ENCODE measurements at regions not wholly inside any gene's neighbourhood (a gene's known extent, or its start where the extent isn't known, plus 50 kb on each side); places are given as distances from the start of the nearest gene placed in this dataset.

DNA sequence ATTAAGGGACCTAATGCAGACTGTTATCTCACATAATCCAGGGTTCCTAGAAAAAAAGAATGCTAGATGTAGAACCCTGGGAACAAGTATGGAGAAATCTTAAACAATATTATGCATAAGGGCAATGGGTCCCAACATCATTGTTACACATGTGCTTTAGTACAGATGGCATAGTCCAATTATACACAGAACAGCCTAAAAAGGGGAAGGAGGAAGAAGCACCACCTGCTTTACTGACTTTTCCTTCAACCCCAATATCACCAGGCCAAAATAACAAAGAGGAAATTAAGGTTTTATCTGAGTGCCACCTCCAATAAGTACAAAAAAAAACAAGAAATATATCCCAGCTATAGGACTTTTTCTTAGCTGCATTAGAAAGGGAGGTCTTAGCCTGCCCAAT is 211.9 kb downstream of the RPS4Y2 start:
- TF ChIP-seq, protein P1, sequence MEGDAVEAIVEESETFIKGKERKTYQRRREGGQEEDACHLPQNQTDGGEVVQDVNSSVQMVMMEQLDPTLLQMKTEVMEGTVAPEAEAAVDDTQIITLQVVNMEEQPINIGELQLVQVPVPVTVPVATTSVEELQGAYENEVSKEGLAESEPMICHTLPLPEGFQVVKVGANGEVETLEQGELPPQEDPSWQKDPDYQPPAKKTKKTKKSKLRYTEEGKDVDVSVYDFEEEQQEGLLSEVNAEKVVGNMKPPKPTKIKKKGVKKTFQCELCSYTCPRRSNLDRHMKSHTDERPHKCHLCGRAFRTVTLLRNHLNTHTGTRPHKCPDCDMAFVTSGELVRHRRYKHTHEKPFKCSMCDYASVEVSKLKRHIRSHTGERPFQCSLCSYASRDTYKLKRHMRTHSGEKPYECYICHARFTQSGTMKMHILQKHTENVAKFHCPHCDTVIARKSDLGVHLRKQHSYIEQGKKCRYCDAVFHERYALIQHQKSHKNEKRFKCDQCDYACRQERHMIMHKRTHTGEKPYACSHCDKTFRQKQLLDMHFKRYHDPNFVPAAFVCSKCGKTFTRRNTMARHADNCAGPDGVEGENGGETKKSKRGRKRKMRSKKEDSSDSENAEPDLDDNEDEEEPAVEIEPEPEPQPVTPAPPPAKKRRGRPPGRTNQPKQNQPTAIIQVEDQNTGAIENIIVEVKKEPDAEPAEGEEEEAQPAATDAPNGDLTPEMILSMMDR (IDR thresholded peaks at IDR 0.05): no peak
- TF ChIP-seq POLR2A (IDR thresholded peaks at IDR 0.05): no peak
